Erythroblast (primary cell): ENCODE measurements at regions not wholly inside any gene's neighbourhood (a gene's known extent, or its start where the extent isn't known, plus 50 kb on each side); places are given as distances from the start of the nearest gene placed in this dataset.

Source experiments
- DNase-seq, 2 experiments: peaks; one replicate each; lab custom pipeline; 2025; lab: John Stamatoyannopoulos, UW
- GATA1 ChIP-seq: IDR thresholded peaks from 2 replicates; pipeline ENCODE4 v1.6.1; 2011; ENCODE audit warnings: low read depth, mild to moderate bottlenecking, control low read depth, low read length, moderate library complexity
- POLR2A ChIP-seq: IDR thresholded peaks from 2 replicates; pipeline ENCODE4 v1.6.1; 2011; ENCODE audit warnings: mild to moderate bottlenecking, low read length

GRCh38 chr10:2978111-2978510 lies 89.2 kb upstream of the PFKP start:
- no peak for TF ChIP-seq POLR2A
- TF ChIP-seq GATA1, result no peak
- DNase-seq, result peak; percentile 8 to 11

GRCh38 chr10:2974503-2975207 lies 92.7 kb upstream of the PFKP start:
- DNase-seq, result no peak
- TF ChIP-seq GATA1, result no peak
- TF ChIP-seq POLR2A, result no peak

GRCh38 chr10:2974083-2974482 lies 93.3 kb upstream of the PFKP start:
- DNase-seq, result no peak
- TF ChIP-seq POLR2A (no peak), GATA1 (no peak)

GRCh38 chr10:2972810-2973209 lies 94.5 kb upstream of the PFKP start:
- no peak for TF ChIP-seq POLR2A
- no peak for DNase-seq

- TF ChIP-seq POLR2A (no peak), GATA1 (no peak)
- no peak for DNase-seq
Measured at GRCh38 chr10:2972216-2972615, 95.1 kb upstream of the PFKP start.

GRCh38 chr10:2970190-2970823 lies 97.0 kb upstream of the PFKP start:
- no peak for TF ChIP-seq POLR2A
- TF ChIP-seq GATA1, result no peak
- DNase-seq, result no peak

- TF ChIP-seq GATA1, result no peak
- TF ChIP-seq POLR2A, result no peak
- no peak for DNase-seq
Measured at GRCh38 chr10:2968401-2969058, 98.8 kb upstream of the PFKP start.

- no peak for DNase-seq
- TF ChIP-seq GATA1 (no peak), POLR2A (no peak)
Measured at GRCh38 chr10:2966134-2966533, 101.2 kb upstream of the PFKP start.

- TF ChIP-seq POLR2A (no peak), GATA1 (no peak)
- no peak for DNase-seq
Measured at GRCh38 chr10:2964632-2965296, 102.6 kb upstream of the PFKP start.

GRCh38 chr10:2963889-2964631 lies 103.3 kb upstream of the PFKP start:
- no peak for TF ChIP-seq GATA1
- TF ChIP-seq POLR2A, result no peak
- no peak for DNase-seq

GRCh38 chr10:2962194-2962593 lies 105.2 kb upstream of the PFKP start:
- DNase-seq, result no peak
- TF ChIP-seq POLR2A (no peak), GATA1 (no peak)

GRCh38 chr10:2958659-2959058 lies 108.7 kb upstream of the PFKP start:
- TF ChIP-seq GATA1, result no peak
- DNase-seq, result no peak

GRCh38 chr10:2957785-2958184 lies 109.6 kb upstream of the PFKP start:
- TF ChIP-seq GATA1, result no peak
- DNase-seq, result no peak
